ENCODE measurements at regions not wholly inside any gene's neighbourhood (a gene's known extent, or its start where the extent isn't known, plus 50 kb on each side); places are given as distances from the start of the nearest gene placed in this dataset.

DNA sequence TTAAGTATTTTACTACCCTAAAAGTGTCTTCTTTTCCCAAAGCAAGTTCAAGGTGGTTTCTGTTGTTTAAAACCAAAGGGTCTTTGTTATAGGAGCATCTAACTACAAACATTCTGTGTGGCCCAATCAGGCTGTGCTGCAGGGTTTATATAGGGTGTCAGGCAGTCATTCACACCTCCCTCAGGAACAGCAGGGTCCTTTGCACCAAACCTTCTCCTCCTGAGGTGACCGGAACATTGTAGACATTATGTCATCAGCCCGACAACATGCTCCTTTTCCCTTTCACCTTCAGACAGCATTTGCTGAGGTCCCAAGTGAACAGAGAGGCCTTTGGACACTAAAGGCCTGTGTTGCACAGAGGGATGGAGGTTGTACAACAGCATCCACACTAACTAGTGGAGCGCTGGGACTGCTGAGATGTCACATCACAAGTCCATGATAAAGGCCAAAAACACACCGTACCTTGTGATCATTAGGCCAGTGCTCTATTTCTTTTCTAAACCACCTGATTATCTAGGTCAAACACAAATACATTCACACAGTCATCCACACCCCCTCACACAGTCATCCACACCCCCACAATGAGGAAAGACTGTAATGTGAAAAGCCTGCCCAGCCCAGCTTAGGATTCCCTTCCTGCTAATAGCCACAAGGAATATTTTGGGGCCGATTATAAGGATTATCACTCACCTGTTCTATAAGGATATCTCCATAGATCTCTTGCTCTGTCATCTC is 123.8 kb upstream of the VLDLR start:
- TF ChIP-seq ERF (CRISPR knock-in tag; IDR thresholded peaks at IDR 0.05) (no peak), RCOR2 (CRISPR knock-in tag; IDR thresholded peaks at IDR 0.05) (no peak), EP300 (IDR thresholded peaks at IDR 0.05; ENCODE audit: low read depth in 2 of 2, low read length in 2 of 2) (no peak), EP300 (CRISPR knock-in tag; IDR thresholded peaks at IDR 0.05; ENCODE audit: borderline replicate concordance) (no peak), ZNF749 (CRISPR knock-in tag; IDR thresholded peaks at IDR 0.05; ENCODE audit: borderline replicate concordance) (no peak), ZNF558 (CRISPR knock-in tag; IDR thresholded peaks at IDR 0.05; ENCODE audit: borderline replicate concordance) (no peak), ZFP36 (IDR thresholded peaks at IDR 0.05; ENCODE audit: borderline replicate concordance, low read depth, low read length, partially characterized antibody) (no peak), ZNF564 (CRISPR knock-in tag; IDR thresholded peaks at IDR 0.05) (no peak), MXI1 (IDR thresholded peaks at IDR 0.05; ENCODE audit: borderline replicate concordance, low read depth, low read length) (no peak), ELF4 (CRISPR knock-in tag; IDR thresholded peaks at IDR 0.05; ENCODE audit: borderline replicate concordance) (no peak), ZNF614 (CRISPR knock-in tag; IDR thresholded peaks at IDR 0.05; ENCODE audit: borderline replicate concordance) (no peak), ZNF343 (CRISPR knock-in tag; IDR thresholded peaks at IDR 0.05) (no peak), ARHGAP35 (CRISPR knock-in tag; IDR thresholded peaks at IDR 0.05; ENCODE audit: borderline replicate concordance) (no peak), TP53 (CRISPR knock-in tag; conservative IDR thresholded peaks at IDR 0.05) (no peak), ZNF12 (CRISPR knock-in tag; IDR thresholded peaks at IDR 0.05) (no peak), ZNF788 (CRISPR knock-in tag; IDR thresholded peaks at IDR 0.05; ENCODE audit: borderline replicate concordance) (no peak)
- TF ChIP-seq, protein P1, sequence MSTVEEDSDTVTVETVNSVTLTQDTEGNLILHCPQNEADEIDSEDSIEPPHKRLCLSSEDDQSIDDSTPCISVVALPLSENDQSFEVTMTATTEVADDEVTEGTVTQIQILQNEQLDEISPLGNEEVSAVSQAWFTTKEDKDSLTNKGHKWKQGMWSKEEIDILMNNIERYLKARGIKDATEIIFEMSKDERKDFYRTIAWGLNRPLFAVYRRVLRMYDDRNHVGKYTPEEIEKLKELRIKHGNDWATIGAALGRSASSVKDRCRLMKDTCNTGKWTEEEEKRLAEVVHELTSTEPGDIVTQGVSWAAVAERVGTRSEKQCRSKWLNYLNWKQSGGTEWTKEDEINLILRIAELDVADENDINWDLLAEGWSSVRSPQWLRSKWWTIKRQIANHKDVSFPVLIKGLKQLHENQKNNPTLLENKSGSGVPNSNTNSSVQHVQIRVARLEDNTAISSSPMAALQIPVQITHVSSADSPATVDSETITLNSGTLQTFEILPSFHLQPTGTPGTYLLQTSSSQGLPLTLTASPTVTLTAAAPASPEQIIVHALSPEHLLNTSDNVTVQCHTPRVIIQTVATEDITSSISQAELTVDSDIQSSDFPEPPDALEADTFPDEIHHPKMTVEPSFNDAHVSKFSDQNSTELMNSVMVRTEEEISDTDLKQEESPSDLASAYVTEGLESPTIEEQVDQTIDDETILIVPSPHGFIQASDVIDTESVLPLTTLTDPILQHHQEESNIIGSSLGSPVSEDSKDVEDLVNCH (CRISPR knock-in tag; IDR thresholded peaks at IDR 0.05) = no peak

More for the DNA sequence above, 123.8 kb upstream of the VLDLR start:
- Histone ChIP-seq H3K36me3 (replicated peaks in 1 of 2; ENCODE audit: control insufficient read depth in 1 of 2, insufficient read depth in 2 of 2, low read length in 2 of 2) (no peaks in the 10 kb centered on the region), H3K79me2 (ENCODE audit: insufficient read depth, low read length) (no peaks in the 10 kb centered on the region), H3K4me2 (ENCODE audit: low read depth, low read length) (no peak overlapping the region), H2AFZ (ENCODE audit: low read length) (no peak overlapping the region), H3K27me3 (ENCODE audit: control insufficient read depth in 1 of 2, insufficient read depth in 2 of 2, low read length in 2 of 2) (0 out of 5 replicates have a peak, but pooled peaks cover 0 to 3% of the 10 kb centered on the region in 2 experiments), H4K20me1 (ENCODE audit: insufficient read depth, low read length) (no peaks in the 10 kb centered on the region), H3K9me3 (ENCODE audit: low read length) (no peaks in the 10 kb centered on the region), H3K27ac (ENCODE audit: extremely low read length, insufficient read depth, low read length) (no peak overlapping the region), H3K4me1 (ENCODE audit: insufficient read depth, low read length) (no peaks in the 10 kb centered on the region), H3K9ac (ENCODE audit: insufficient read depth, low read depth, low read length) (no peak overlapping the region), H3K4me3 (replicated peaks in 1 of 3; ENCODE audit: insufficient read depth in 1 of 3, low read depth in 2 of 3, low read length in 3 of 3) (no peak overlapping the region)
- in situ Hi-C loops (cut with HindIII; ENCODE audit: extremely low pct_ligation_motif_present, low pct_unique_long_range_greater_than_20kb) (no loop called here), intact Hi-C loops (cut with micrococcal nuclease; ENCODE audit: unreplicated experiment) (no loop called here)
- BruUV-seq (replicated peaks) = no TSS peak
- FAIRE-seq (no peak), ATAC-seq (no peak), DNase-seq (ENCODE audit: low spot score) (no peak)
- POLR2A ChIA-PET = no interaction called here
- CTCF ChIA-PET (ENCODE audit: low intra/inter-chr PET ratio, low total read pairs) = no interaction called here
- WGBS (ENCODE audit: low lambda C conversion rate) = 30% methylated on average over 5 of the region's 5 CpGs

Measured in HepG2 (cell line).